DOHH2 (cell line): ENCODE measurements at regions not wholly inside any gene's neighbourhood (a gene's known extent, or its start where the extent isn't known, plus 50 kb on each side); places are given as distances from the start of the nearest gene placed in this dataset.

Experiments
- CTCF ChIP-seq: fragments of 200-600 bp; sonication (generic); IDR thresholded peaks from one replicate; pipeline ENCODE4 v1.5.1; 2014; ENCODE audit warnings: antibody characterized with exemption, mild to moderate bottlenecking, low read depth, low read length; ENCODE audit not compliant: poor library complexity, severe bottlenecking
- EZH2phosphoT487 ChIP-seq: fragments of 200-600 bp; sonication (generic); IDR thresholded peaks from 2 replicates; pipeline ENCODE4 v1.6.1; 2017; ENCODE audit warnings: borderline replicate concordance, mild to moderate bottlenecking, antibody characterized with exemption, low read length, moderate library complexity, mixed read lengths

DNA sequence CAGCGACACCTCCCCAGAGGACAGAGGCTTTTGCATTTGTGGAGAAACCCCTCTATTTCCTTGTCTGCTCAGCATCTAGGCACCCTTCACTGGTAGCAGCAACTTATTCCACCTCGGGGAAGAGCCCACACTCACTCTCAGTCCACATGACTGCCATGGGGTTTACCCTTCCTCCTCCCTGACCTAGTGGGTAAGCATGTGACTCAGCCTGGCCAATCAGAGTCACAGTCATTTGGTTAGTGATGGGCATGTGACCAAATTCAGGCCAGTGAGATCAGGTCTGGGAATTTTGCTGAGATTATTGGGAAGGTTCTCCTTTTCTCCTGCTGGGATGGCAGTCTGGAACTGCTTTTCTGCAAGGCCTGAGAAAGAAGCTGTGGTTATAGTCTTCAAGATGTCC lies 145.7 kb upstream of the PHACTR3 start:
- TF ChIP-seq CTCF (no peak), EZH2phosphoT487 (no peak)
